HG03108 (cell line): ENCODE measurements at regions not wholly inside any gene's neighbourhood (a gene's known extent, or its start where the extent isn't known, plus 50 kb on each side); places are given as distances from the start of the nearest gene placed in this dataset.

Experiments used
- ATAC-seq: cut with Tn5 transposase; IDR thresholded peaks from one replicate; pipeline ENCODE4 v1.9.1; 2021; ENCODE audit warnings: moderate library complexity; ENCODE audit not compliant: unreplicated experiment

DNA sequence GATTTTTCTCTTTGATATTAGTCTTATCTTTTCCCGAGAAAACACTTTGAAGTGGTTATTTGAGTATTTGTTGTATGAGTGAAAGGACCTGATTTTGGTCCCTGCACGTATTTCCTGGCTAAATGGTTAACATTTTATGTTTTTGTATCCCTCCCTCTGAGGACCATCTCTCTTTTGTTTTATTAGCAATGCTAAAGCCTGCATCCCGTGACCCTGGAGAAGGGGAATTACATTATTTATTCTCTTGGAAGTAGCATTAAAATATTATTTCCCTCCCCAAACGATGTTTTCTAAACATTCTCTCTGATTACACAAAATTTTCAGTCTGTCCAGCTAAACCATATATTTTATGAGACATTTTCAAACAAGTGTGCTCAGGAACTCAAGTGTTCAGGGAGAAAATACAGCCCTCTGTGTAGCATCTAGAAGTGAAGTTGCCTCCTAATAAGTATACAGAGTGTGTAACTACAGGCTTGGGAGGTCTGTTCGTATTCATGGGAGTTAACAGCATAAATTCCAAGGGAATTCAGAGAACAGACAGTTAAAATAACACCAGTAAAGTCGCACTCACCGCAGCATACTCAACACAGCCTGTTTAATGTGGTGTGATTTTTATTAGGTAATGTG is 163.8 kb upstream of the NPVF start:
- no peak for ATAC-seq

DNA sequence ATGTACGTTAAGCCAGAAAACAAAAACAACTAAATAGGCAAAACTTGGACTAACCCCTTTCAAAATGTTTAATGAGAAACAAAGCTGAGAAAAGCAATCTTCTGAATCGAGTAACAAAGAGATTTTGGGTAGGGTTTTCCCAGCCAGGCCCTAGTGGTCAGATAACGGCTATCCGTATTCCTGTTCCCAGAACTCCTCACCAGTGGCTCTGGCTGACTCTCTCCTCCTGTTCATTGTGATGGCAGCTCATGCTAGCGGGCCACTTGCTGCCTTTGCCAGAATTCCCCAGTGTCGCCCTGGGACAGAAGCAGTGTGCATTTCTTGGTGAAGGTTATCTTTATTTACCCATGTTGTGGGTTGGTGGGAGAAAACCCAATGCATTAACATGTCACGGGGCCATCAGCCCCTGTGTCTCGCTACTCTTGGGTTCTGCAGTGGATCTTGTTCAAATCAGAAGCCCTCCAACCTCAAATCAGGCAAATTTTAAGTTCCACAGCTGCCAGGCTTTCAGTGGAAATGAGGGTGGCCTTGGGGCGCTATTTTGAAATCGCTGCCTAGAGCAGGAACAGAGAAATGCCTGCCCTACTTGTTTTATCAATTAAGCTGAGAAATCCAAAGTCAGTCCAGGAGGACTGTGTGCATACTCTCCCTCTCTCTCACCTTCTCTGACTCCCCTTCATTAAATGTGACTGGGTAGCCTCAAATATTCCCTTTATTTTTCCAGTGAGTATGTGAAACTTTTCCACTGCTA is 164.5 kb upstream of the NPVF start:
- ATAC-seq: no peak

DNA sequence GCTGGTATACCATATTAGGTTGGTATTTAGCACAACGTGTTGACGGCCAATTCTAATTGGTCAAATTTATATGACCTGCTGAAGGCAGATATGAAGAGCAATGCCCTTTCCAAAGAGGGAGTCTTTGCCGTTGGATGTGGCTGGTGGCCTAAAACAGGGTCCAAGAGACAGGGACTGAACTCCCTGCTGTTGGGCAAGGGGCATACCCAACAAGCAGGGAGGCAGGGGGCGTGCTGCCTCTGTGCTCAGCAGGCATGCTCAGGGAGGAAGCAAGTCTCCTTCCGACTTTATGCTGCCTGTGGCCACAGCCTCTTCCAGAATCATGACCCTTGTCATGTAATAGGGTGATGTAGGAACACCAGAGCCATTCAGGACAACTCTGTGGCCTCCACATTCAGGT is 167.7 kb upstream of the NPVF start:
- ATAC-seq: no peak

DNA sequence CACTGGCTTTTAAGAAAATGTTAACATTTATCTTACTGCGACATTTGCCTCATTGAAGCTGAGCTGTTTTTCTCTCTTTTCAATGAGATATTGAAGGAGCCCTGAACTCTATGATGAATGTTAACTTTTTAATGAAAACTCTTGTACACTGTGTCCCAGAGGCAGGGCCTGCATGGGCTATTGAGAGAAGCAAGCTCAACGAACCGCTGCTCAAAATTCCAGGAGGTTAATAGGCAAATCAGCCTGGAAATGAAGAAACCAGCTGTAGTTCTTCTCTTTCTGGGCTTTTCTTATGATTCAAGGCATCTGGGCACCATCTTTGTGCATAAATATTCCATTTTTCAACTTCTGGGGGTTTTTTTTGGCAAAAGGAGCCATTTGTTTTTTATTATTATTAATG is 168.4 kb upstream of the NPVF start:
- ATAC-seq: no peak

DNA sequence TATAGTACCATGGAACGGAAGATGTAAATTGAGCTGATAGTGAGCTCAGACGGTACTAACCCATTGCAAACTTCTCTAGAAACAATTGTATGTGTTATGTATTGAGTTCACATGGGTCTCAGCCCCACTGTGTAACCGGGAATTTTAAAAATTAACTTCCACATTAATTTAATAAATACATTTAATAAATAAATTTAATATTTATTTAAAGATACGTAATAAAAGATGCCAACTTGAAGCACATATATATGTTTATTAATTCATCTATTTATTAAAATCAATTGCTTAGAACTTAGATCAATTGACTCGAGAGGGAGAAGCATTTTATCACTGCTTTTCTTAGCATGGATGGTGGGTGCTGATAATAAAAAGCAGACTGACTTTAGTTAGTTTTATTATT is 170.1 kb upstream of the NPVF start:
- no peak for ATAC-seq

GRCh38 chr7:25399000-25399750 is 170.9 kb upstream of the NPVF start:
- ATAC-seq: no peak

DNA sequence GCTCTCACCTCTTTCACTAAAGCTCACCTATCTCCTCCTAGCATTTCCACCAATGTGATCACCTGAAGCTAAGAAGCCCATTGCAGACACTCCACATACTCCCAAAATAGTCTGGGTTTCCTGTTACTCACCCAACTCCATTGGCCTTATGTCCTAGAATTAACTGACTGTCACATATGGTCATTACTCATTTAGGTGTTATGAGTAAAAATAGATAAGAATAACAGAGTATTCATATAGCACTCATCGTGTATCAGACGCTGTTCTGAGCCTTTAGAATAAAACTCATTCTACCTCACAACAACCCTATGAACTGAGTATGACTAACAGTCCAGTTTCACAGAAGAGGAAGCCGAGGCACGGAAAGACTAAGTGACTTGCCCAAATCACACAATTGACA is 174.2 kb upstream of the NPVF start:
- no peak for ATAC-seq

GRCh38 chr7:25405736-25406135 is 177.4 kb upstream of the NPVF start:
- no peak for ATAC-seq

GRCh38 chr7:25407053-25407452 is 178.8 kb upstream of the NPVF start:
- ATAC-seq: no peak

DNA sequence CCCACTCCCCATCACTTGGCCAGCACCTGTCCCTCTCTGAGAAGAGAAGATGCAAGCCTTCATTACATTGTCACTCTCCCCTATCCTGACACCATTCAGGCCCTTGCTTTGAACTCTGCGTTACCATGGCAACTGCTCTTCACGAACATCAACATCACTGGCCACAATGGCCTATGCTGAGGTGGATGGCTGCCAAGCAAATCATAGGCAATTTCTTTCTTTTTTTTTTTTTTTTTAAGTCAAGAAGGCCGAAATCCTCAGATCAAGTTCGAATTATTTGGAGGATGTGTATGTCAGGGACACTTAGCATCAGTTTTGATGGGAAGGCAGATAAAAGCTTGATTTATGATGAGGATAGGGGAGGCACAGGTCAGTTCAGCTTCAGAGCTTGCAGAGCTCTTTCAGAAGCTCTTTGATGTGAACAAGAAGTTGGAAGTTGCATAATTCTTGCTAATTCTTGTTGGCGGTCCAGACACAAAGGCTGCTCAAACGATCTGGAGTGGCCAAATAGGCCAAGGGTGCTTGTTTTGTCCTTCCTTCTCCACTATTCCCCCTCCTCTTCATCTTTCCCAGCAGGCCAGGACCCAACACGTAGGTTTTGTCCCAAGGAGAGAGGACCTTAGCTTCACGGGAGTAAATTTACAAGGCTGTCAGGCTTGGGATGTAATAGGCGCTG is 179.9 kb upstream of the NPVF start:
- no peak for ATAC-seq

DNA sequence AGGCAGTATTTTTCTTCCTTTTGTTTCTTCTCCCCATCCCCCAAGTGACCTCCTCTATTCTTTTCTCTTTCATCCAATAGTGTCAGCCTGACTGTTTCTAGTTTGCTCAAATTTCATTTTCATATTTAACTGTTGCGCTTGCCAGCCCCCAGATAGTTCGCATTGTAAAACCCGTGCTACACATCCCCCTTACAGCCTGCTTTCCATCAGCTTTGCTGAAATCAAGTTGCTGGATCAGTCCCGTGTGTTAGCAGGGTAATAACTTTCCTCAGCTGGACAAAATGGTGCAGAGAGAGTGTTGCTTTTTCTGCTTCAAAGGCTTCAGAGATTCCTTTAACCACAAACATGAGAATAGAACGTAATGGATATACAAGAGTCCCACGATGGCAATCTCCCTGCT is 180.6 kb upstream of the NPVF start:
- no peak for ATAC-seq

DNA sequence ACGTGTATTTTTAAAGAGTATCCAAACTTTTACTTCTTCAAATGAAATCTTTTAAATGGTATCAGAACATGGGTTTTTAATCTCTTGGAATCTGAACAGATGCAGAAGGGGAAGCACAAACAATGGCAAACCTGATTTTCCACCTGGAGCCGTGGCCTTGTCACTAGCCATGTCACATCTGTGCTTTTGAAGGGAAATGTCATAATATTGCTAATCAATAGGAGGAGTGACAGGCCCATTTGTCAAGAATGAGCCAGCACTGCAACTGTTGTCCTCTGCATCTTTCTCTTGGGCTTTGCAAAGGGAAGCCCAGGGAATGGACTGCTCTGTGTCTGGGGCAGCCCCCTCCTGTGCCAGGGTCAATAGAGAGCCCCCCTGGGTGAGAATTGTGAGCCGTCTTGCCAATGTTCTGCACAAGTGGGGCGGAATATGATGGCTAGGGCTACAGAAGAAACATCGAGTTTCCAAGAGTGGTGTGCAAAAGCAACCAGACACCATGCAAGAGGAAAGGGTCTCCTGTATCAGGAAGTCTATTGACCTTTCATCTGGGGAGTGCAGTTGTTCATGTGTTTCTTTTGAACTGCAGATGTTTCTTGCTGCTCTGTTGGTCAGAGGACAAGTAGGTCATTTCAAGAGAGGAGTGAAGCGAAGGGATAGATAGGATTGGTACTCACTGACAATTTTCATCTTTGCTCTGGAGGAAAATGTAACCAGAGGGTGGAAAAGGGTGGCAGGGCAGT is 181.8 kb upstream of the NPVF start:
- no peak for ATAC-seq

DNA sequence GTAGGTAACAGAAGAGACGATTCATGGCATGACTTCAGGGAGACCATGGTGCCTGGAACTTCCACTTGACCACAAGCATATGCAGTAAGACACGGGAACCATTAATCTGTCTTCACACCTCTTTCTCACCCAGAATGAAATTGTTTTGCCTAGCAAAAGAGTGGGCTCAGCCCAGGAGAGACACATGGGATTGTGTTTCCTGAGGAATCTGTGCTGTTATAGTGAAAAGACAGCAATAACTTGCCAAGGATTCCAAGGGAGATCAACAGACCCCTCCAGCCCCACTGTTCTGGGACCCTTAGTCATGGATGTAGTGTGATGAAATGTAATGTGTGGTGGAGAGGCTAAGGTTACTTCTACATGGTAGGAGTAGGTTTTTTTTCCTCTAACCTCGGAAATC is 192.5 kb upstream of the NPVF start:
- no peak for ATAC-seq

- ATAC-seq: no peak
Observed at GRCh38 chr7:25424113-25424512, 195.8 kb upstream of the NPVF start.

DNA sequence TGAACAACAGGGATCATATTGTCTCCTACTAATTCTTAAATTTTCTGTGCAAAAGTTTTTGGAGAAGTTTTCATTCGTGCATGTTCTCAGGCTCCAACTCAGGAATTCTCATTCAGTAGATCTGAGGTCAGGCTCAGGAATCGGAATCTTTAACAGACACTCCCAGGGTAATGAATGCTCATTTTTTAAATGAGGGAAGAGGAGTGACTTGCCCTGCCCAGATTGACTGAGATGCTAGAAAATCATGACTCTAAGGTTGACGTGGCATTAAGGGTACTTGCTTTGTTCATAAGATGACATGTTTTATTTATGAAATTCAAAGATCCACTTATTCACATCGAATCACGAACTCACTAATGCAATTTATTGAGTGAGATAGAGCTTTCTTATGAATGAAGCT is 196.6 kb upstream of the NPVF start:
- ATAC-seq: no peak

DNA sequence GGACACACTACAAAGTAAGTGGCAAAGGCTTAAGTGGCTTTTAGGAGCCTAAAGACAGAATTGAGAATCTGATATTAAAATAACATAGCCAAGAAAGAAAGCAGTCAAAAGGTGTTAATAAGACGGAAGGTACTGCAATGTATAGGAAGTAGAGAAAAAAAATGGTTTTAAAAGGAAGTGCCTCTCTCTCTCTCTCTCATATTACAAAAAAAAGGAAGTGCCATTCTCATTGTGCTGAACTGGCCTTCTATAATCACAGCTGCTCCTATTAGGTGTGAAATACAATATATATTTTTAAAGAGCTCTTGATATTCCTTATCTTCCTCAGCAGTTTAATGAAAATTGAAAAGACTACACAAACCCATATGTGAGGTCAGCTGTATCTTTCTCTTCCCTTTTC is 199.4 kb upstream of the NPVF start:
- no peak for ATAC-seq

GRCh38 chr7:25429731-25430130 is 201.4 kb upstream of the NPVF start:
- no peak for ATAC-seq

DNA sequence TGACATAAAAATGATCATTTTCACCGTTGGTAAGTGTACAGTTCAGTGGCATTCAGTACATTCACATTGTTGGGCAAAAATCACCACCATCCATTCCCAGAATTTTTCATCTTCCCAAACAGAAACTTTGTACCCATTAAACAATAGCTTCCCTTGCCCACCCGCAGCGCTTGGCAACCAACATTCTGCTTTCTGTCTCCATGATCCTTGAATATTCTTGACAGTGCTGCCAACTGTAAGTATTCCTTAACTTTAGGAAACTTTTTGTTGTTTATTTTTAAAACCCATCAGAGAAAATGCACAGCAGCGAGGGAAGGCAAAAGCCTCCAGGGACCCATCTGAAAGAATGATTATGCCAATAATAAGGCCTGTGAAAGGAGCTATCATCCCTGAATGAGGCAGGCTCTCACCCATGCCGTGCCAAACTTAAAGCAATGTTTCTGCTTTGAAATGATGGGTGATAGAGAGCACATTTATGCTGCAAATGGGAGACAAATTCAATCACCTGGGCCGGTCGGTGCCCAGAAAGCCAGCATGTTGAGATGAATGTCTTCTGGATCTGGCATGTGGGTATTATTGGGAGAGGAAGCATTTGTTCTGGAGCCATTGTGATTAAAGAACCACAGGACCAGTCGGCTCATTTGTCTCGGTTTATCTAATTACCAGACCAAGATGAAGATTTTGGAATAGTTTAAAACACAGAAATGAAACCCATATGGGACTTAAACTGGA is 202.1 kb upstream of the NPVF start:
- no peak for ATAC-seq

- no peak for ATAC-seq
Observed at GRCh38 chr7:25431956-25432450, 203.7 kb upstream of the NPVF start.

DNA sequence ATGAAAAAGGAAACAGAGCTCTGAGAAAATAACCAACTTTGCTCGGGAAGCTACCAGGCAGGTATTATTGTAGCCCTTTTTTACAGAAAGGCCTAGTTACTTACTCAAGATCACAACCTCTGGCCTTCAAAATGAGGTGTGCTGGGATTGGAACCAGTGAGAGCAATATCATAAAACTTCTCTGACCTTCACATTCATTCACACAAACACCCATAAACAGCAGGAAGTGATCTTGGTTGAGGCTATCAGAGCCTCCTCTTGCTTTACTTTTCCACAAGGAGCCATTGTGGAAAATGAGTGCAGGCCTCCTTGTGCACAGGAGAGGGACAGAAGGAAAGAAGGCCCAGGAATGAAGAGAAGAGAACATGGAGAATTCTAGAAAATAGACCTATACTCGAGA is 204.5 kb upstream of the NPVF start:
- ATAC-seq: no peak
